T-helper 2 cell treated with Interferon-gamma antibody and Interleukin-4, amounts not matched to agents 100 ng/mL and 5 ng/mL, for 36 hours (primary cell): ENCODE measurements at regions not wholly inside any gene's neighbourhood (a gene's known extent, or its start where the extent isn't known, plus 50 kb on each side); places are given as distances from the start of the nearest gene placed in this dataset.

ENCODE experiments used
- intact Hi-C: fragments of 100-400 bp; cut with micrococcal nuclease; formaldehyde crosslinking; loops from one replicate; pipeline ENCODE4 v1.15.1; 2023

- intact Hi-C loops = no loop called here
Measured at GRCh38 chr13:75061909-75062308, 420.1 kb downstream of the TBC1D4 start.

DNA sequence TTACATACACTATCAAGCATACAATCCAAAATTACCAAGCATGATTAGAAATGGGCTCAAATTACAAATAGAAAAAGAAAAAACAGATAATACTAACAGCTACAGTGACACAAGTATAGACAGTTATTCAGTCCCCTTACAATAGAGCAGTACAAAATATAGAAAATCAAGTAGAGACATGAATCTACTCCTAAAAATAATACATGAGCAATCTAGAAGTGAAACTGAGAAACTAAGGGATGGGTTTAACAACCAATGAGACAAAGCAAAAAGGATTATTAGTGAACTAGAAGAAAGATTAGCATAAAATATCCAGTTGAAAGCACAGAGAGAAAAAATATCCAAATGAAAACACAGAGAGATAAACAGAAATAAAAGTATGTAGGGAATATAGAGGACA lies 426.7 kb downstream of the TBC1D4 start:
- intact Hi-C loops = no loop called here

GRCh38 chr13:75052616-75053015 lies 429.4 kb downstream of the TBC1D4 start:
- intact Hi-C loops = no loop called here

DNA sequence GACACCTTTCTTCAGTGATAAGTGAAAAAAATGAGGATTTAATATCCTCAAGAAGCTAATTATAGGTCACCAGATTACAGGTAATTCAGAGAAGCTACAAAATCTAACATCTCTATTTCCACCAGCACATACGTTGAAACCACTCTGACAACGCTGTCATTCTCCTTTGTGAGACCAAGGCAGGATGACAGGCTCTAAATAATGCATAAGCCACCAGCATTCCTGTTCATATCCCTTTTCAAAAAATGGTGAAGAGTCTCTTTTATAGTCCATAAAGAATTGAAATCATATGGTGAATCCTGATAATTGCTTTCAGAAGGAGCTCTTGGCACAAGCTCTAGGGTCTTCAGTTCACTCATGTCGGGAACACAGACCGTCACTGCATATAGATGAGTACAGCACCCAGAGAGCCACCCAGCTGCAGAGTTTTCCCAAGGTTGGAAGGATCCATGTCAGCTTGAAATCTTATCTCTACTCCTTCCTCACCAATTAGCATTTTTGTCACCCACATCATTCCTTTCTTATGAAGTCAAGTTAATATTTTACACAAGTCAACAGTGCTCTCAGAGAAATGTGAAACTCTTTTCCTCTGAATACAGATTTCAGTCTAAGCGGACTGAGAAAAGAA lies 431.4 kb downstream of the TBC1D4 start:
- intact Hi-C loops = no loop called here

DNA sequence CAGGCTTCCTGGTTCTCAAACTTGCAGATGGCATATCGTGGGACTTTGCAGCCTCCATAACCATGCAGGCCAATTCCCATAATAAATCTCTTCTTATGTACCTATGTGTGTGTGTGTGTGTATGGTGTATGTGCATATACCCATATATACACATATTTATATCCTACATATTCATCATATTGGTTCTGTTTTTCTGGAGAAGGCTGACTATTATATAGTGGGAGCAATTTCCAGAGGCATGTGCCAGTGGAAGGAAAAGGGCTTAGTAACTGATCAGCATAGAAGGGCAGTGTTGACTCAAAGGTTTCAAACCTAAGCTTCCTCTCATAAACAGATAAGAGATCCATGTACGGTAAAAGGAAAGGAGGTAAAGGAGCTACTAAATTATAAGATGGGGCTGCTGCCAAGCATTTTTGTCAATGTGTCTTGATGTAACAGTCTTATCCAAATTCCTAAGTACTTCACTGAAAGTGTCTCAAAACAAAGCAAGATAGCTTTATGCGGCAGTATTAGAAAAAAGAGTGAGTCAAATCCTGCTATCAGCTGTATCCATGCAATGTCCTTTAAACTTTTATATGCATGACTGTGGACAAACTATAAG lies 432.1 kb downstream of the TBC1D4 start:
- intact Hi-C loops = no loop called here

DNA sequence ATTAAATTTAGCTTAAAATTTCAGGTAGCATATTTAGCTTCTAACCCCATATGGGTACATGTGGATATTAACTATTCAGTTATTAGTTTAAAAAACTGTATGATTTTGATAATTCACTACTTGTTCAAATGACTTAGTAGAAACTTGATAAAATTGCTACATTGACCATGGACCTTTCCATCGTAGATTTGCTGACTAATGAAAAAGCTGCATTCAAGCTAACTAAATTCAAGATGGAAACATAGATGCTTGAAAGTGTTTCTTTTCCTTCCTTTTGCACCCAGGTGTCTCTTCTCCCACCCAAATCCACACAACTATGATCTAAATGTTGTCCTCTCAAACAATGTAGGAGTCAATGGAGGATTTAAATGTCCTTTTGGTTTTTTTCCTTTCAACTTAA lies 439.2 kb downstream of the TBC1D4 start:
- intact Hi-C loops = no loop called here

- intact Hi-C loops = no loop called here
Measured at GRCh38 chr13:75038393-75039113, 443.4 kb downstream of the TBC1D4 start.

- intact Hi-C loops = no loop called here
Measured at GRCh38 chr13:75025956-75026355, 456.0 kb downstream of the TBC1D4 start.

- intact Hi-C loops = no loop called here
Measured at GRCh38 chr13:75024602-75025001, 457.4 kb downstream of the TBC1D4 start.

DNA sequence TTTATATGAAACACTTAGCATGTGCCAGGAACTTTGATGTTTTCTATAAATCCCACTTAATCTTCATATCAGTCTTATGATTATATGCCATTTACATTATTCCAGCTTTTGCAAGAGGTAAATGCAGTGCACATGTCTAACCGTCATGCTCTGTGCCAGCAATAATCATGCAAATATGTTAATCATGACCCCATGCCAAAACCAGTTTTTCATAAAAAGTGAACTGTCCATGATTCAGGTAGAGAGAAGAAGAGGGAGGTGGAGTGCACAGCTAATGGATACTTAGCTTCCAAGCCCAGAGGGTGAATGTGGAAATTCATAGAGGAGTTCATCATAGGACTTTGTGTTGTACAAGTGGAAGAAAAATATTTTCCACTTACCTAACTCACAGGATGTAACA lies 458.4 kb downstream of the TBC1D4 start:
- intact Hi-C loops = no loop called here

GRCh38 chr13:75021151-75021550 lies 460.8 kb downstream of the TBC1D4 start:
- intact Hi-C loops = no loop called here

DNA sequence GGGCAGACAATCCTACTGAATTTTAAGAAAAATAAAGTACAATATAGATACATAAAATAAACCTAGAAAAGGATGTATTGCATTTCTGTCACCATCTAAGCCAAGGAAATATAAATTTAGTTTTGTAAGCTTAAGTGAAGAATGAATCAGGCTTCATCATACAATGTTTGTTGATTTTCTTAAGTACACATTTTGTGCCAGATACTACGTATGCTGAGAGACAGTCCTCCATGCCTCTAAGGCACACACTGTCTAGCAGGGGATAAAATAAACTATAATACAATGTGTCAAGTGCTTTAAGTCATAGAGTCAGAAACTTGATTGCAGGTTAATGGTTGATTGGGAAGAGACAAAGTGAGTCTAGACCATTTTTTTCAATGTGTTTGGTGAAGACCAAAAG lies 465.7 kb downstream of the TBC1D4 start:
- intact Hi-C loops = no loop called here

GRCh38 chr13:75013818-75014217 lies 468.2 kb downstream of the TBC1D4 start:
- intact Hi-C loops = no loop called here

GRCh38 chr13:75010941-75011340 lies 471.0 kb downstream of the TBC1D4 start:
- intact Hi-C loops = no loop called here

DNA sequence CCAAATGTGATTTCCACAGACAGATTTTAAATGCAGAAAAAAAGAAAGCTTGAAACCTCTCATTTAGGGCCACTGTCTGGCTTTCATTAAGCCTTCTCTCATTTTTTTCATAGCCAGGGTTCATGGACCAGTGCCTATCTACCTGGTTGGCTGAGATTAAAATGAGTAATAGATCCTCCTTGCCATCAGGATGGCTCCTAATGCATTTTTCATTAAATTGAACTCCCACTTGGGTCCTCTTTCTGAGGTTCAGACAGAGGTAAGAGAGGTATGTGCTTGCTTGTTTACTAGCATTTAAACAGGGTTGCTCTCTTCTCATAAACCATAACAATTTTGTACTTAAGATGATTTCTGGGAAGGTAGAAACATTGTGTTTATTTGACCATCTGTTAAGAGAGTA lies 473.0 kb downstream of the TBC1D4 start:
- intact Hi-C loops = no loop called here

- intact Hi-C loops = no loop called here
Measured at GRCh38 chr13:74990992-74991391, 491.0 kb downstream of the TBC1D4 start.

GRCh38 chr13:74987124-74987690 lies 494.8 kb downstream of the TBC1D4 start:
- intact Hi-C loops = no loop called here

DNA sequence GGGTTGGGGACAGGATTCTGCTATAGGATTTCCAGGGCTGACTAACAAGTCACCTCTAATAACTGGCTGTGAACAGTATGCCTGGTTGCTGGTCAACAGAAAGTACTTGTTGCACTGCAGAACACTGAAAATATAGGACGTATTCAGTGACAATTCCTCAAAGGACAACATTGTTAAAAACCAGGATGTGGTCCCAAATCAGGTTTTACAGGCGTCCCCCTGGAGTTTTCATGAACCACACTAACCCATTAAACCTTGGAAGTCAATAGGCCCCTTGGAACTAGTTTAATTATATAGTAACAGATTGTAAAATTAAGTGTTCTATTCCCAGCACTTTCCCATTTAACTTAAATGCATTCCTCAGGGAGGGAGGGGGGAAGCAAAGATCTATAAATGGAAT lies 495.4 kb downstream of the TBC1D4 start:
- intact Hi-C loops = no loop called here

DNA sequence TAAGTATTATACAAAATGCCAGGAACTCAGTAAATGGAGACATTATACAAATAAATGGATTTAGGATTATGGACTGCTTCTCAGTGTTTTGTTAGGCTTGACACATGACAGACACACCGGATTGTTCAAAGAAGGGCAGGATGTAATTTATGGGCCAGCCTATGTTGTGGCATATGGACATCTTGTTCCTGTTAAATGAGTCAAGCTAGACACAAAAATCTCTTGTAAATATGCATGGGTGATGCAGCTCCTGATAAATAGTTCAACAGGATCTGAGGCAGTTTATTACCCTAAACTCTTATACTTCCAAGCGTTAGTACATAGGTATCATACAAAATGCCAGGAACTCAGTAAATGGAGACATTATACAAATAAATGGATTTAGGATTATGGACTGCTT lies 502.3 kb downstream of the TBC1D4 start:
- intact Hi-C loops = no loop called here

DNA sequence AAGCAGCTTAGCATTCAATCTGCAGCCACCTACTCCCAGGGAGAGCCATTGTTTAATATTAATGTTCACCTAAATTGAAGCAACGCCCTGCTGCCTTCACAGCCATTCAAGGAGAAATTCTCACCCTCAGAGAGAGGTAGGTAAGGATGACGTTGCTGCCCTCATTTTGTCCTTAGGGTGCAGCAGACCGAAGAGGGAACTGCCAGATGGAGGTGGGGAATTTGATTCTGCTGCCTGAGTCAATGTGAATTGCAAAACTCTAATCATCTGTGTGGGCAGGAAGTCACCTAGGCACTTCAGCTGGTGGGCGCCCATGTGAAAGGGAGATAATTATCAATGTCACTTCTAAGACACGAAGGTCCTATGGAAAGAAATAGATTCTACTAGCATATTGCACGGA lies 503.4 kb downstream of the TBC1D4 start:
- intact Hi-C loops = no loop called here

- intact Hi-C loops = no loop called here
Measured at GRCh38 chr13:74977498-74977897, 504.5 kb downstream of the TBC1D4 start.

DNA sequence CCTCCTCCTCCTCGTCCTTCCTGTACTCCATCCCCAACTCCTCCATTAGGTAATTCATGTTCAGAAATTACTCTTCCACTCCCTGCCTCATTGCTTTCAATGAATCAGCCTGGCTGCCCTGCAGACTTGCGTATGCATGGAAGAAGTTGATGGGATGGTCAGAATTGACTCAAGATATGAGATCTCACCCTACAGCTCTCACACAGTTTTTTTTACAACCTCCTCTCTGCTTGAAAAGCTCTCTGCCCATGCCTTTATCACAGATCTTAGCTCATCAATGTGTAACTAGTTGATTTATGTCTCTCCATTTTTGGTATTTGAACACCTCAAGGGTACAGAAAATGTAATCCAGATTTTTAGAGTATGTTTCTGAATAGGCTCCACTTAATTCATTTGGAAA lies 506.9 kb downstream of the TBC1D4 start:
- intact Hi-C loops = no loop called here
